Ishikawa (cell line): ENCODE measurements at regions not wholly inside any gene's neighbourhood (a gene's known extent, or its start where the extent isn't known, plus 50 kb on each side); places are given as distances from the start of the nearest gene placed in this dataset.

ENCODE experiments used
- CREB1 ChIP-seq: IDR thresholded peaks from 2 replicates; pipeline ENCODE4 v1.6.1; 2012; ENCODE audit warnings: low read depth
- EP300 ChIP-seq: IDR thresholded peaks from 2 replicates; pipeline ENCODE4 v1.6.1; 2012; ENCODE audit warnings: borderline replicate concordance
- FOXM1 ChIP-seq: IDR thresholded peaks from 2 replicates; pipeline ENCODE4 v1.6.1; 2012; ENCODE audit warnings: low read depth, borderline replicate concordance
- NFIC ChIP-seq: IDR thresholded peaks from 2 replicates; pipeline ENCODE4 v1.6.1; 2012
- RAD21 ChIP-seq: IDR thresholded peaks from 2 replicates; pipeline ENCODE4 v1.6.1; 2012; ENCODE audit warnings: low read depth
- TAF1 ChIP-seq: IDR thresholded peaks from 2 replicates; pipeline ENCODE4 v1.6.1; 2012; ENCODE audit warnings: low read depth, mild to moderate bottlenecking
- TCF12 ChIP-seq: IDR thresholded peaks from 2 replicates; pipeline ENCODE4 v1.6.1; 2012; ENCODE audit warnings: low read depth
- TEAD4 ChIP-seq: IDR thresholded peaks from 2 replicates; pipeline ENCODE4 v1.6.1; 2012
- YY1 ChIP-seq: IDR thresholded peaks from 2 replicates; pipeline ENCODE4 v1.6.1; 2012; ENCODE audit warnings: low read depth
- TF ChIP-seq, protein P1 (sequence below): IDR thresholded peaks from 2 replicates; pipeline ENCODE4 v1.6.1; 2012
- TF ChIP-seq, protein P2 (sequence below): IDR thresholded peaks from 2 replicates; pipeline ENCODE4 v1.6.1; 2012
- TF ChIP-seq, protein P3 (sequence below): IDR thresholded peaks from 2 replicates; pipeline ENCODE4 v1.6.1; 2012; ENCODE audit warnings: low read depth, mild to moderate bottlenecking

- no peak for TF ChIP-seq EP300
- no peak for TF ChIP-seq FOXM1
- no peak for TF ChIP-seq YY1
- TF ChIP-seq NFIC: no peak
- no peak for TF ChIP-seq RAD21
- no peak for TF ChIP-seq TEAD4
- TF ChIP-seq, protein P1, sequence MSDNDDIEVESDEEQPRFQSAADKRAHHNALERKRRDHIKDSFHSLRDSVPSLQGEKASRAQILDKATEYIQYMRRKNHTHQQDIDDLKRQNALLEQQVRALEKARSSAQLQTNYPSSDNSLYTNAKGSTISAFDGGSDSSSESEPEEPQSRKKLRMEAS: no peak
- no peak for TF ChIP-seq TAF1
- TF ChIP-seq, protein P2, sequence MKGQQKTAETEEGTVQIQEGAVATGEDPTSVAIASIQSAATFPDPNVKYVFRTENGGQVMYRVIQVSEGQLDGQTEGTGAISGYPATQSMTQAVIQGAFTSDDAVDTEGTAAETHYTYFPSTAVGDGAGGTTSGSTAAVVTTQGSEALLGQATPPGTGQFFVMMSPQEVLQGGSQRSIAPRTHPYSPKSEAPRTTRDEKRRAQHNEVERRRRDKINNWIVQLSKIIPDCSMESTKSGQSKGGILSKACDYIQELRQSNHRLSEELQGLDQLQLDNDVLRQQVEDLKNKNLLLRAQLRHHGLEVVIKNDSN: no peak
- TF ChIP-seq TCF12: no peak
- TF ChIP-seq, protein P3, sequence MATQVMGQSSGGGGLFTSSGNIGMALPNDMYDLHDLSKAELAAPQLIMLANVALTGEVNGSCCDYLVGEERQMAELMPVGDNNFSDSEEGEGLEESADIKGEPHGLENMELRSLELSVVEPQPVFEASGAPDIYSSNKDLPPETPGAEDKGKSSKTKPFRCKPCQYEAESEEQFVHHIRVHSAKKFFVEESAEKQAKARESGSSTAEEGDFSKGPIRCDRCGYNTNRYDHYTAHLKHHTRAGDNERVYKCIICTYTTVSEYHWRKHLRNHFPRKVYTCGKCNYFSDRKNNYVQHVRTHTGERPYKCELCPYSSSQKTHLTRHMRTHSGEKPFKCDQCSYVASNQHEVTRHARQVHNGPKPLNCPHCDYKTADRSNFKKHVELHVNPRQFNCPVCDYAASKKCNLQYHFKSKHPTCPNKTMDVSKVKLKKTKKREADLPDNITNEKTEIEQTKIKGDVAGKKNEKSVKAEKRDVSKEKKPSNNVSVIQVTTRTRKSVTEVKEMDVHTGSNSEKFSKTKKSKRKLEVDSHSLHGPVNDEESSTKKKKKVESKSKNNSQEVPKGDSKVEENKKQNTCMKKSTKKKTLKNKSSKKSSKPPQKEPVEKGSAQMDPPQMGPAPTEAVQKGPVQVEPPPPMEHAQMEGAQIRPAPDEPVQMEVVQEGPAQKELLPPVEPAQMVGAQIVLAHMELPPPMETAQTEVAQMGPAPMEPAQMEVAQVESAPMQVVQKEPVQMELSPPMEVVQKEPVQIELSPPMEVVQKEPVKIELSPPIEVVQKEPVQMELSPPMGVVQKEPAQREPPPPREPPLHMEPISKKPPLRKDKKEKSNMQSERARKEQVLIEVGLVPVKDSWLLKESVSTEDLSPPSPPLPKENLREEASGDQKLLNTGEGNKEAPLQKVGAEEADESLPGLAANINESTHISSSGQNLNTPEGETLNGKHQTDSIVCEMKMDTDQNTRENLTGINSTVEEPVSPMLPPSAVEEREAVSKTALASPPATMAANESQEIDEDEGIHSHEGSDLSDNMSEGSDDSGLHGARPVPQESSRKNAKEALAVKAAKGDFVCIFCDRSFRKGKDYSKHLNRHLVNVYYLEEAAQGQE: no peak
- TF ChIP-seq CREB1: no peak
Measured at GRCh38 chr2:39595116-39595515, 70.6 kb upstream of the TMEM178A start.
